Anterior cingulate cortex (tissue), 58 donors: ENCODE measurements at regions not wholly inside any gene's neighbourhood (a gene's known extent, or its start where the extent isn't known, plus 50 kb on each side); places are given as distances from the start of the nearest gene placed in this dataset.

Experiments used
- DNase-seq, 58 donors: peaks; one replicate each; lab custom pipeline; 2025; lab: John Stamatoyannopoulos, UW

GRCh38 chr5:68762201-68762600 is 331.6 kb upstream of the SLC30A5 start:
- no peak for DNase-seq

GRCh38 chr5:68766952-68767464 is 326.8 kb upstream of the SLC30A5 start:
- no peak for DNase-seq

- DNase-seq, result no peak
Observed at GRCh38 chr5:68770551-68770950, 323.3 kb upstream of the SLC30A5 start.

GRCh38 chr5:68771221-68771620 is 322.6 kb upstream of the SLC30A5 start:
- DNase-seq, result no peak

GRCh38 chr5:68771732-68772131 is 322.1 kb upstream of the SLC30A5 start:
- no peak for DNase-seq

- DNase-seq, result no peak
Observed at GRCh38 chr5:68776381-68776780, 317.4 kb upstream of the SLC30A5 start.

GRCh38 chr5:68777135-68777534 is 316.7 kb upstream of the SLC30A5 start:
- DNase-seq, result no peak

- DNase-seq, result no peak
Observed at GRCh38 chr5:68778484-68778883, 315.3 kb upstream of the SLC30A5 start.

- no peak for DNase-seq
Observed at GRCh38 chr5:68780299-68780955, 313.4 kb upstream of the SLC30A5 start.

- no peak for DNase-seq
Observed at GRCh38 chr5:68793074-68793473, 300.7 kb upstream of the SLC30A5 start.

GRCh38 chr5:68793993-68794392 is 299.8 kb upstream of the SLC30A5 start:
- DNase-seq, result peak in 1 of 58 donors; percentile 7

GRCh38 chr5:68795190-68795589 is 298.6 kb upstream of the SLC30A5 start:
- DNase-seq, result no peak

GRCh38 chr5:68798877-68799843 is 294.7 kb upstream of the SLC30A5 start:
- peak in 20 of 58 donors; percentile 1 to 72 (median 10) for DNase-seq

- no peak for DNase-seq
Observed at GRCh38 chr5:68802430-68802829, 291.4 kb upstream of the SLC30A5 start.

GRCh38 chr5:68803881-68804319 is 289.9 kb upstream of the SLC30A5 start:
- no peak for DNase-seq

GRCh38 chr5:68804343-68804742 is 289.5 kb upstream of the SLC30A5 start:
- DNase-seq, result no peak

- no peak for DNase-seq
Observed at GRCh38 chr5:68805444-68805843, 288.4 kb upstream of the SLC30A5 start.

GRCh38 chr5:68817632-68818031 is 276.2 kb upstream of the SLC30A5 start:
- DNase-seq, result no peak

GRCh38 chr5:68818057-68818695 is 275.6 kb upstream of the SLC30A5 start:
- DNase-seq, result peak in 57 of 58 donors; percentile 13 to 87 (median 66)

- no peak for DNase-seq
Observed at GRCh38 chr5:68818870-68819269, 274.9 kb upstream of the SLC30A5 start.

GRCh38 chr5:68821056-68821455 is 272.8 kb upstream of the SLC30A5 start:
- peak in 1 of 58 donors; percentile 21 for DNase-seq
